ENCODE measurements at regions not wholly inside any gene's neighbourhood (a gene's known extent, or its start where the extent isn't known, plus 50 kb on each side); places are given as distances from the start of the nearest gene placed in this dataset.
"Not testable (repeated sequence)": the region's sequence is repeated elsewhere in the genome, so short reads cannot be mapped to it uniquely, and the experiment has no call there.

DNA sequence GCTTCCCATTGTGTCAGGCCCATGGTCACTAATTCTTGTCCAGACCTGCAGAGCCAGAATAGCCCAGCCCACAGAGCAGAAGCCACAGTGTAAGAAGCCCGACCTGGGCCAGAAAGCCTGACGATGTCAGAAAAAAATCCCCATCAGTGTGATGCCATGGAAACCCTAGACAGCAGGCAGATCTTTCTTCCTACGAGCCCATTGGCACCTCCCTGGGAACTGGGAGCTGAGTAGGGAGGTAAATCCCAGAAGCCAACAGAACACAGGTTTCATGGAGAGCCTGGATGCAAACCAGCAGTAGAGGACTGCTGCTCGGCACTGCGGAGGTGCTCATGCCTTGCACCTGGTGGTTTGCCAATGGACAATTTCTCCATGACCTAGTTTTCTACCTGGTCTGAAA, 82.2 kb upstream of the SLC22A16 start:
- DNase-seq: no peak

GRCh38 chr6:110557199-110557598, 80.8 kb upstream of the SLC22A16 start:
- DNase-seq: no peak

GRCh38 chr6:110556317-110557110, 80.1 kb upstream of the SLC22A16 start:
- no peak for DNase-seq

DNA sequence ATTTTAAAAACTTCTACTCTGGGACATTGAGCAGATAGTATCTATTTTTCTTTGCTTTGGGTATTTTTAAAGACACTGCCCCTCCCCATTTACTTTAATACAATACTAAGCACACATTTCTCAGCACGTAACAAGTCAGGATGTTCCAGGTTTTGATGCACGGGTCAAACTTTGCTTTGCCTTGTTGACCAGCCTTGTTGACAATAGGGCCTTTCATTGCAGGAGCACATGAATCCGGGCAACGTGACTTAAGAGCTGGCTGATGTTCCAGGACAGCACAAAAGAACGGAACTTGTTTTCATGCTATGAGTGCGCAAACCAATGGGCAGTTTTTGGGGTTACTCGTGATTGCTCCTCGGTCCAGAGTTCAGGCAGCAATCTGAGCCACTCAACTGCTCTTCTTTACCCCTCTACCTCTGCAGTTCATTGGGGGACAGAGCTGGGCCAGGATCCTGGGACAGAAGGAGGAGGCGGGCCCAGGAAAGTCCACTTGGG, 78.6 kb upstream of the SLC22A16 start:
- DNase-seq: no peak

- no peak for DNase-seq
These were observed 78.0 kb upstream of the SLC22A16 start for GRCh38 chr6:110554441-110554840.

DNA sequence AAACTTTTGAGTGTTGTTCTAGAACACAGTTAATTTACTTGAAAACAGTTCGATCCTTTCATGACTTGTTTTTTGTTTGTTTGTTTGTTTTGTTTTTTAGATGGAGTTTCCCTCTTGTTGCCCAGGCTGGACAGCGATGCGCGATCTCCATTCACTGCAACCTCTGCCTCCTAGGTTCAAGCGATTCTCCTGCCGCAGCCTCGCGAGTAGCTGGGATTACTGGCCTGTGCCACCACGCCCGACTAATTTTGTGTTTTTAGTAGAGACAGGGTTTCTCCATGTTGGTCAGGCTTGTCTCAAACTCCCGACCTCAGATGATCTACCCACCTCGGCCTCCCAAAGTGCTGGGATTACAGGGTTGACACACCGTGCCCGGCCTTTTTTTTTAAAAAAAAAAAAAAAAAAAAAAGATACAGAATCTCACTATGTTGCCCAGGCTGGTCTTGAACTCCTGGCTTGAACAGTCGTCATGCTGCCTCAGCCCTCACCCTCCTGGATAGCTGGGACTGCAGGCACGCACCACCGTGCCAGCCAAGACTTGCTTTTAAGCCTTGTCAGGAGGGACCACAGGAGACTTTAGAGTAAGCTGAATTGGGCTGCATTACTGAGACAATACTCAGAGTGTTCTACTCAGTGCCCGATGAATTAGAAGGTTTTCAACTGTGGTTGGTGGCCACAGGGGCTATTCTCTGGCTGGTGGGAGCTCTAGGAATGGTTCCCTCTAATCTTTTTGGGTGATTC, 76.7 kb upstream of the SLC22A16 start:
- DNase-seq: no peak

DNA sequence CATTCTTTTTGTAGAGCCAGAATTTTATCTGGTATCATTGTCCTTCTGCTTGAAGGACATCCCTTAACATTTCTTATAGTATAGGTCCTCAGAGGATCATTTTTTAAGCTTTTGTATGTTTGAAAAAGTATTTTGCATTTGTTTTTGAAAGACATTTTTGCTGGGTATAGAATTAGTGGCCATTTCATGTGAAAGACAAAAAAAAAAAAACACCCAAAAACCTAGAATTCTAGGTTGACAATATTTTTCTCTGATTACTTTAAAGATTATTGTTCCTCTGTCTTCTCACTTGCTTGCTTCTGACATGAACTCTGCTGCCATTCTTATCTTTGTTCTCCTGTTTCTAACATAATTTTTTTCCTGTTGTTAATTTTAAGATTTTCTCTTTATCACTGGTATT, 75.7 kb upstream of the SLC22A16 start:
- DNase-seq: no peak

DNA sequence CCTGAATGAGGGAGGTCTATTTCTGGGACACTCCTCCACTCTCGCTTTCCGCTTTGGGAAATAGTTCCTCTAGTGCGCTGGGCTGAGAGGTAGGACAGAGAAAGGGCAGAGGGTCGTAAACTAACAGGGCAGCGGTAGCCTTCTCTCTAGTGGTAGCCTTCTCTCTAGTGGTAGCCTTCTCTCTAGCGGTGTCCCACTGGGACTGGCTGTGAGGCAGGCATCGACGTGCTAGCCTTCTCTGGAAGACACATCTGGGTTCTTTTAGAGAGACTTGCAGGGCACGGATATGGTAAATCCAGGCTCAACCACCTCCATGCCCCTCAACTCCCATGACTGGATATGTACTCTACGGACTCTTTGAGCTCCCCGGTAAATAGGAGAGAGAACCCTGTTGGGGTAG, 74.7 kb upstream of the SLC22A16 start:
- DNase-seq: no peak

- DNase-seq: no peak
These were observed 73.9 kb upstream of the SLC22A16 start for GRCh38 chr6:110550353-110550752.

DNA sequence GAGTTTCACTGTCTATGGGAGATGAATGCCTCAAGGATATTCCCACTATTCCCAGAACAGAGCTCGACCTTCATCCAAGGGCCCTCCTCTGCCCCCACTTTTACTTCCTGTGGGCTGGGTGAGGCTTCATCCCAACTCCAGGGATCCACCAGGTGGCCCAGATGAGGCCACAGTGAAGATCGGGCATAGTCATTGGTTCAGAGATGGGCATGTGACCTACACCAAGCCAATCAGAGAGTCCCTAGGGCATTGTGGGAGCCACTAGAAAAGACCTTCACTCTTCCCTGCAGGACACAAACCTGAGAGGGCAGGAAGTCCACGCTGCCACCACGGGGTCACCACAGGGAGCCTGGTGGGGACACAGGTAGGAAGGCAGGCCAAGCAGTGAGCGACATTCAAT, 72.9 kb upstream of the SLC22A16 start:
- no peak for DNase-seq

DNA sequence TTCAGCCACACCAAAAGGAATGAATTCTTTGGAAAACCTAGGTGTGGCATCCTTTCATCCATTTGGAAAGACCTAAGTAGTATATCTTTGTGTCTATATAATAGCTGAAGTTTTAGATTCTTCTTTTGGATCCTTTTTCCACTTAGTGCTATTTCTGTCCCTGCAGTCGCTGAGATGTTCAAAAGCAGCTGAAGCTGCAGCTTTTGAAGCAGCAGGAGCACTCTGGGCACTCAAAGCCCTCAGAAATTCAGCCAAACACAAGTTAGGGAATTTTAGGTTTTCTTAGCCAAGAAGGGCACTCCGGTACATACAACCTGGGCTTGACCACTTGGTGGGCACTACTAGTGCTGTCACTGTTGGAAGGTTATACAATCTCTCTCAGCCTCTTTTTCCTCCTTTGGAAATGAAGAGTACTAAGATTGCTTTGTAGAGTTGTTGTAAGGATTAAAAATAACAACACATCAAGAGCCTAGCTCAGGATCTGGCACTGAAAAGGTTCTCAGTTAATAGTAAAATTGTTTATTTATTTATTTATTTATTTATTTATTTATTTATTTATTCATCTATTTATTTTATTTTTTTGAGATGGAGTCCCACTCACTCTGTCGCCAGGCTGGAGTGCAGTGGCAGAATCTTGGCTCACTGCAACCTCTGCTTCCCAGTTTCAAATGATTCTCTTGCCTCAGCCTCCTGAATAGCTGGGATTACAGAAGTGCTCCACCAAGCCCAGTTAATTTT, 71.9 kb upstream of the SLC22A16 start:
- no peak for DNase-seq

GRCh38 chr6:110547266-110547964, 71.0 kb upstream of the SLC22A16 start:
- no peak for DNase-seq

DNA sequence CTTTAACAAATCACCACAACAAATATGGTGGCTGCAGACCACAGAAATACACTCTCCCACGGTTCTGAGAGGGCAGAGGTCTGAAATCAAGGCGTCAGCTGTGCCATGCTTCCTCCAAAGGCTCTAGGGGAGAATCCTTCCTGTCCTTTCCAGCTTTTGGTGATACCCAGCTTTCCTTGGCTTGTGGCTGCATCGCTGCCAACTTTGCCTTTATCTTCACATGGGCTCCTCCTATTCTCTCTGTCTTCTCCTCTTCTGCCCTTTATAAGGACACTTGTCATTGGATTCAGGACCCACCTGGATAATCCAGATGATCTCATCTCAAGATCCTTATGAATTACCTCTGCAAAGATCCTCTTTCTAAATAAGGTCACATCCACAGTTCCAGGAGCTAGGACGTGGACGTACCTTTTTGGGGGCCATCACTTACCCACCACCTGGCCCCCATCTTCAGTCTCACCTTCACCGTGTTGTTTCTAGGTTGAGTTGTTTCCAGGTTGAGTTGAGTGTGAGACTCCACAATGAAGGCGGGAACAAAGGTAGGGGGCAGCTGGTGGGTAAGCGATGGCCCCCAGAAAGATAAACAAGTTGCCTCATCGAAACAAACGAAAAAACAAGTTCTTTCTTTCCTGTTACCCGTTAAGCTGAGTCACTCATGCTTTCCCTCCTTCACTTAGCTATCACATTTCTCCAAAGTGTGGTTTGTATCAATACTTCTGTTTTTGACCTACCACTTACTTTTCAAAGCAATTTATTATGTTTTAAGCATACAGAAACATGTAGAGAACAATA, 68.9 kb upstream of the SLC22A16 start:
- no peak for DNase-seq

DNA sequence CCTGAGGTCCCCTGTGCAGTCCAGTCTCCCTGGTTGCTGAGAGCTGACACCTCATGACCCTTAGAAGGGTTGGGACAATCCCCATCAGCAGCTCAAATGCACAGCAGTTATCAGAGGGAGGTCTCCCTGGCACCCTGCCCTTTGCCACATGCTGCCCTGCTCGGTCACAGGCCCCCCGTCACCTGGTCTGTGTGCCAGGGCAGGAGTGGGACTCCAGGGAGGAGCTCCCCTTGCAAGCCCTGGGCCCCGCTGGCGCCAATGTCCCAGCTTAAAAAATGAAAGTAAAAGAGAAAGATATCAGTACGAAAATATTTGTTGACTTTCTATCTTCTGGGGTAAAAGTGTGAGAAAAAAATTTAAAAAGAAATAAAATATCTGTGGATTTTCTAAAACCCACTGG, 68.1 kb upstream of the SLC22A16 start:
- no peak for DNase-seq

- no peak for DNase-seq
These were observed 66.7 kb upstream of the SLC22A16 start for GRCh38 chr6:110543106-110543505.

- no peak for DNase-seq
These were observed 66.1 kb upstream of the SLC22A16 start for GRCh38 chr6:110542311-110543024.

- no peak for DNase-seq
These were observed 65.4 kb upstream of the SLC22A16 start for GRCh38 chr6:110541701-110542309.

GRCh38 chr6:110539277-110540019, 63.0 kb upstream of the SLC22A16 start:
- not testable (repeated sequence) for DNase-seq

DNA sequence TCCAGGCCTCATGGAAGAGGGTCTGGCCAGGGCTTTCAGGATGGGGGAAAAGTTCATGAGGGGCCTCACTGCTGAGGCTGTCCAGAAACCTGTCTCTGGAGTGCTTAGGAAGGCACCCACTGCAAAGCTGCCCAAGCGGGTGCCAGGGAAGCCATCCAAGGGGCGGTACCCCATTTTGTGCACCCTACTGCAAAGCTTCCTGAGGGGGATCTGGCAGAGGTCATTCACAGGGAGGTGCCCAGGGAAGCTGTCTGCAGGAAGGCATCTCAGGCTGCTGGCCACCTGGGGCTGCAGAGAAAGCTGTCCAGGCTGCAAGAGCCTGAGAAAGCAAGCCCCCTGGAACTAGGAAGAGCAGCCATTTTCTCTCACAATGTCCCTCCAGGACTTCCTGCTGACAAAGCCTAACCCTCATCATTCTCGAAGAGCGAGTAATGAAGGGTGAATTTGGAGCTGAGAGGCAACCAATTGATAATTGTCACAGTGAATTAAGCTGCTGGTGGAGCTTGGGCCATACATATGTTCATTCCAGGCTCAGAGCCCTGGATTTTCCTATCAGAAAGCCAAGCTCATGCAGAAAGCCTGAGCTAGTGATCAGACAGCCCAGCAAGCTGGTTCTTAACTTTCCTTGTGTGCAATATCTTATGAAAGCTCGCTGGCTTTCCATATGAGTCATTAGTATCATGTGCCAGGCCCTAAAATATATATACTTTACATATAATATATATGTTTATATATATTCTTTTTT, 62.2 kb upstream of the SLC22A16 start:
- no peak for DNase-seq

Data from activated T-cell treated with anti-CD3 and anti-CD28 coated beads, Interleukin-2, amount 50 U/mL, for 48 hours (primary cell).